H1 (cell line): ENCODE measurements at regions not wholly inside any gene's neighbourhood (a gene's known extent, or its start where the extent isn't known, plus 50 kb on each side); places are given as distances from the start of the nearest gene placed in this dataset.

Source experiments
- CTBP2 ChIP-seq: IDR thresholded peaks from 2 replicates; pipeline ENCODE4 v1.7.0; 2011; ENCODE audit warnings: borderline replicate concordance, mild to moderate bottlenecking, moderate library complexity, mixed read lengths, low read length; ENCODE audit not compliant: insufficient read depth, insufficient read length
- POU5F1 ChIP-seq: IDR thresholded peaks from 2 replicates; pipeline ENCODE4 v1.6.1; 2011; ENCODE audit warnings: low read depth, mild to moderate bottlenecking, low read length, moderate library complexity
- SIRT6 ChIP-seq: IDR thresholded peaks from one replicate; pipeline ENCODE4 v1.7.1; 2012; ENCODE audit warnings: low read length, inconsistent platforms
- TCF12 ChIP-seq: IDR thresholded peaks from 2 replicates; pipeline ENCODE4 v1.6.1; 2011; ENCODE audit warnings: low read depth, mild to moderate bottlenecking, low read length
- YY1 ChIP-seq: IDR thresholded peaks from 2 replicates; pipeline ENCODE4 v1.6.1; 2011; ENCODE audit warnings: low read depth, mild to moderate bottlenecking, low read length

GRCh38 chr22:49359076-49359475, 468.6 kb downstream of the BRD1 start (continued):
- TF ChIP-seq TCF12 (no peak), CTBP2 (no peak), YY1 (no peak), SIRT6 (no peak), POU5F1 (no peak)
